IMR-90 (cell line): ENCODE measurements at regions not wholly inside any gene's neighbourhood (a gene's known extent, or its start where the extent isn't known, plus 50 kb on each side); places are given as distances from the start of the nearest gene placed in this dataset.

Source experiments
- ATAC-seq: fragments of 200-7000 bp; cut with Tn5 transposase; 2 replicates; pipeline ENCODE4 v1.9.1; 2020; ENCODE audit warnings: low read depth, mild to moderate bottlenecking, moderate library complexity
- BruUV-seq: library from RNA; stranded (reverse); fragments of 400-500 nt; replicated peaks from 2 replicates; lab custom pipeline; 2021; lab: Mats Ljungman, UMichigan
- CTCF ChIA-PET: fragments of 300-600 bp; formaldehyde crosslinking; extraction: SDS; loops from one replicate; lab custom pipeline; 2021; ENCODE audit warnings: antibody characterized with exemption; lab: Yijun Ruan, JAX
- POLR2A ChIA-PET: fragments of 300-600 bp; sonication (Branson Sonifier 250); formaldehyde crosslinking; loops from one replicate; lab custom pipeline; 2022; ENCODE audit warnings: antibody characterized with exemption; ENCODE audit not compliant: unreplicated experiment; lab: Charles Lee
- DNase-seq: peaks from one replicate; pipeline ENCODE4 v3.0.0; 2013
- H2AFZ ChIP-seq: replicated peaks from 2 replicates; pipeline ENCODE3; 2013; ENCODE audit warnings: low read length, mild to moderate bottlenecking; ENCODE audit not compliant: poor library complexity
- H2AK5ac ChIP-seq: 2 replicates; pipeline ENCODE4 v1.6.1; 2013; ENCODE audit warnings: low read depth, low read length, inconsistent platforms
- H2AK9ac ChIP-seq: replicated peaks from 2 replicates; pipeline ENCODE3; 2013; ENCODE audit warnings: mild to moderate bottlenecking, low read depth, low read length, moderate library complexity; ENCODE audit not compliant: poor library complexity
- H2BK120ac ChIP-seq: 2 replicates; pipeline ENCODE4 v1.6.1; 2013; ENCODE audit warnings: low read depth, low read length, inconsistent platforms
- H2BK15ac ChIP-seq: 3 replicates; pipeline ENCODE4 v1.6.1; 2013; ENCODE audit warnings: low read depth, low read length, inconsistent platforms
- H2BK20ac ChIP-seq: 2 replicates; pipeline ENCODE4 v1.6.1; 2013; ENCODE audit warnings: low read depth, mild to moderate bottlenecking, inconsistent platforms, low read length, moderate library complexity
- H2BK5ac ChIP-seq: 2 replicates; pipeline ENCODE4 v1.6.1; 2013; ENCODE audit warnings: mild to moderate bottlenecking, low read depth, low read length, inconsistent platforms; ENCODE audit not compliant: poor library complexity, severe bottlenecking
- H3K14ac ChIP-seq: replicated peaks from 2 replicates; pipeline ENCODE4 v1.6.1; 2013; ENCODE audit warnings: low read depth, low read length, inconsistent platforms
- H3K18ac ChIP-seq: 2 replicates; pipeline ENCODE4 v1.6.1; 2013; ENCODE audit warnings: low read depth, low read length, control low read depth
- H3K23ac ChIP-seq: 2 replicates; pipeline ENCODE4 v1.6.1; 2013; ENCODE audit warnings: low read depth, low read length, inconsistent platforms
- H3K27ac ChIP-seq: 2 replicates; pipeline ENCODE4 v1.5.1; 2013; ENCODE audit warnings: mild to moderate bottlenecking, control low read depth, low read length; ENCODE audit not compliant: insufficient read depth
- H3K27me3 ChIP-seq: 2 replicates; pipeline ENCODE4 v1.6.1; 2013; ENCODE audit warnings: low read length; ENCODE audit not compliant: control insufficient read depth, insufficient read depth
- H3K36me3 ChIP-seq: 2 replicates; pipeline ENCODE4 v1.6.1; 2013; ENCODE audit warnings: low read length, mixed read lengths; ENCODE audit not compliant: control insufficient read depth, insufficient read depth
- H3K4ac ChIP-seq: 2 replicates; pipeline ENCODE4 v1.6.1; 2013; ENCODE audit warnings: low read depth, low read length, inconsistent platforms
- H3K4me1 ChIP-seq: 2 replicates; pipeline ENCODE4 v1.6.1; 2013; ENCODE audit warnings: low read length, mixed read lengths; ENCODE audit not compliant: control insufficient read depth, insufficient read depth
- H3K4me2 ChIP-seq: 2 replicates; pipeline ENCODE4 v1.6.1; 2013; ENCODE audit warnings: low read depth, mild to moderate bottlenecking, control low read depth, low read length, moderate library complexity
- H3K4me3 ChIP-seq: 2 replicates; pipeline ENCODE4 v1.5.1; 2013; ENCODE audit warnings: low read depth, mild to moderate bottlenecking, control low read depth, low read length, moderate library complexity; ENCODE audit not compliant: insufficient read depth
- H3K56ac ChIP-seq: 2 replicates; pipeline ENCODE4 v1.6.1; 2013; ENCODE audit warnings: low read length, inconsistent platforms; ENCODE audit not compliant: insufficient read depth; ENCODE audit errors: extremely low read depth
- H3K79me1 ChIP-seq, 2 experiments: 2 replicates each; pipeline ENCODE4 v1.6.1; 2013; ENCODE audit warnings: low read length in 2 of 2, inconsistent platforms in 1 of 2, low read depth in 1 of 2
- H3K9ac ChIP-seq: 2 replicates; pipeline ENCODE4 v1.6.1; 2013; ENCODE audit warnings: low read depth, low read length, control low read depth
- H3K9me1 ChIP-seq: 2 replicates; pipeline ENCODE4 v1.6.1; 2013; ENCODE audit warnings: low read length, inconsistent platforms; ENCODE audit not compliant: insufficient read depth
- H3K9me3 ChIP-seq: 2 replicates; pipeline ENCODE4 v1.6.1; 2013; ENCODE audit warnings: low read length; ENCODE audit not compliant: control insufficient read depth, insufficient read depth
- H4K20me1 ChIP-seq: 2 replicates; pipeline ENCODE4 v1.6.1; 2013; ENCODE audit warnings: low read length, inconsistent platforms; ENCODE audit not compliant: insufficient read depth
- H4K5ac ChIP-seq: 2 replicates; pipeline ENCODE4 v1.6.1; 2013; ENCODE audit warnings: mild to moderate bottlenecking, low read depth, low read length, control low read depth
- H4K8ac ChIP-seq, 2 experiments: 2 replicates each; pipeline ENCODE4 v1.6.1; 2013; ENCODE audit warnings: low read depth in 2 of 2, low read length in 2 of 2, control low read depth in 1 of 2, inconsistent platforms in 1 of 2
- H4K91ac ChIP-seq: 2 replicates; pipeline ENCODE4 v1.6.1; 2013; ENCODE audit warnings: low read depth, low read length, inconsistent platforms; ENCODE audit not compliant: insufficient read depth
- FOS ChIP-seq: fragments of 150-350 bp; IDR thresholded peaks from 2 replicates; pipeline ENCODE4 v1.6.1; 2016; ENCODE audit warnings: low read depth, low read length
- MXI1 ChIP-seq: IDR thresholded peaks from 2 replicates; pipeline ENCODE4 v1.6.1; 2012; ENCODE audit warnings: low read depth, mild to moderate bottlenecking, low read length, moderate library complexity, borderline replicate concordance
- NFE2L2 ChIP-seq: fragments of 150-350 bp; IDR thresholded peaks from 2 replicates; pipeline ENCODE4 v1.6.1; 2016; ENCODE audit warnings: low read depth, mild to moderate bottlenecking, low read length
- WGBS, 2 experiments: methylation state at CpG; one replicate each; pipeline versions ENCODE4 v1.1.5 to v1.1.7; 2013; ENCODE audit warnings: missing lambda C conversion rate in 2 of 2; ENCODE audit not compliant: insufficient read length in 1 of 2; ENCODE audit errors: extremely low coverage in 2 of 2; 5-methylcytosine and 5-hydroxymethylcytosine counted together
- dilution Hi-C: fragments of 300-500 bp; cut with HindIII; formaldehyde crosslinking; loops from one replicate; pipeline ENCODE4 v1.14.3; 2018; ENCODE audit warnings: low sequenced_read_pairs; ENCODE audit not compliant: unreplicated experiment
- in situ Hi-C: fragments of 300-500 bp; cut with MboI; formaldehyde crosslinking; loops from 3 replicates; pipeline ENCODE4 v1.14.3; 2019; ENCODE audit warnings: low sequenced_read_pairs, inconsistent platforms, mixed read lengths
- intact Hi-C: fragments of 100-400 bp; cut with micrococcal nuclease; formaldehyde crosslinking; loops from 2 replicates; pipeline ENCODE4 v1.10.0; 2022
- TF ChIP-seq, protein P1 (sequence below): fragments of 150-350 bp; IDR thresholded peaks from 2 replicates; pipeline ENCODE4 v1.6.1; 2017; ENCODE audit warnings: mild to moderate bottlenecking, antibody characterized with exemption, low read length, low read depth

DNA sequence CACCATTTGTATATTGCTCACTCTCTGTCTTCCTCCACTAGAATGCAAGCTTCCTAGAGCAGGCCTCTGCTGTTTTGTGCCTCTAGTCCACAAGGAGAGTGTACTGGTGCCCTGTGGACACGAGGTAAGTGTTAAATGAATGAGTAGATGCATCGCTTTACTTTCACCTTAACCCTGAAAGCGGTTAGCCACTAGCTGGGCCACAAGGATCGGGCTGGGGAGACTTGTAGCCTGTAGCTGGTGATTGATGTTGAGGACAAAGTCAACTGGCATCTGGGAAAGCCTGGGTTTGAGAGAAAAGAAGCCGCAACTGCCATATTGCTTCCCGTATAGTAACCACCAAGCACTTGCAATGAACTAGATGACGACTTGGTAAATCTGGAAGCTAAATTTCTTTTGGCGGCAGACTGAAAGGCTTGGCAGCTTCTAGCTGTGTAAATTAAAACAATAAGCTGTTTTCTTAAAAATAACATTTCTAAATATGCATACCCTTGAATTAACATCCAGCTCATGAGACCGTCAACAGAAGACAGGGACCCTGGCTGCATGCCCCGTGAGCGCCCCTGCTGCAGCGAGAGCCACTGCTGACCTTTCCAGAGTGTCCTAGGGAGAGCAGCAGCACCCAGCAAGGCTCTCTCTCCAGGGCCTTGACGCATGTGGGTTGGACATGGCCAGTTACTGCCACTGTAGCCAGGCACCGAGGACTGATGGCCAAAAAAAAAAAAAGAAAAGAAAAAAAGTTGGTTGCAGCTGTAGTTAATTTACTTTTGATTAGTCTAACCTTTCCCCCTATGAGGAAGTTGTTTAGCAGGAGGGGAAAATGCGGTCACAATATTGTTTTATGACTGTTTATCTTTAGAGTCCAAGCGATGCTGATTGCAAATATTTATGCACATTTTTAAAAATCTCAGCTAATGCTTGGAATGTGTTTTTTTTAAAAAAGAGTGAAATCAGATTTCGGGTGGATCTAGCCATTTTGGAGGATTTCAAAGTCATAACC is 315.1 kb downstream of the TFAP2C start:
- no CpG with 5 or more reads among the region's 17 CpGs for WGBS, 2 experiments
- Histone ChIP-seq H4K8ac (no peak overlapping the region), H2BK5ac (no peak overlapping the region), H3K4ac (no peak overlapping the region), H2AK9ac (no peak overlapping the region), H2AFZ (no peak overlapping the region), H3K27me3 (no peaks in the 10 kb centered on the region; the same call in 1 of the 2 replicates), H3K4me2 (no peak overlapping the region), H3K18ac (no peak overlapping the region), H2AK5ac (no peak overlapping the region), H3K36me3 (no peaks in the 10 kb centered on the region), H3K9me3 (no peaks in the 10 kb centered on the region), H3K4me3 (no peak overlapping the region), H3K23ac (no peak overlapping the region), H3K27ac (no peak overlapping the region), H4K91ac (no peak overlapping the region), H2BK15ac (no peak overlapping the region), H3K9me1 (no peaks in the 10 kb centered on the region), H2BK20ac (no peak overlapping the region), H3K9ac (no peak overlapping the region), H3K56ac (no peak overlapping the region), H3K4me1 (no peaks in the 10 kb centered on the region), H2BK120ac (no peak overlapping the region), H3K79me1 (no peaks in the 10 kb centered on the region), H4K20me1 (no peaks in the 10 kb centered on the region), H4K5ac (no peak overlapping the region), H3K14ac (no peak overlapping the region)
- dilution Hi-C loops (no loop called here), in situ Hi-C loops (no loop called here), intact Hi-C loops (no loop called here)
- TF ChIP-seq MXI1 (no peak), FOS (no peak), NFE2L2 (no peak)
- TF ChIP-seq, protein P1, sequence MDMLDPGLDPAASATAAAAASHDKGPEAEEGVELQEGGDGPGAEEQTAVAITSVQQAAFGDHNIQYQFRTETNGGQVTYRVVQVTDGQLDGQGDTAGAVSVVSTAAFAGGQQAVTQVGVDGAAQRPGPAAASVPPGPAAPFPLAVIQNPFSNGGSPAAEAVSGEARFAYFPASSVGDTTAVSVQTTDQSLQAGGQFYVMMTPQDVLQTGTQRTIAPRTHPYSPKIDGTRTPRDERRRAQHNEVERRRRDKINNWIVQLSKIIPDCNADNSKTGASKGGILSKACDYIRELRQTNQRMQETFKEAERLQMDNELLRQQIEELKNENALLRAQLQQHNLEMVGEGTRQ: no peak
- ATAC-seq (no peak), DNase-seq (no peak)
- ChIA-PET POLR2A (no interaction called here), CTCF (interaction anchor here (1.1 kb wide), 1 partner anchor 12 kb away, joined by 3 read pairs; no protein-coding TSS in a partner anchor)
- no TSS peak for BruUV-seq
